H54 (cell line): ENCODE measurements at regions not wholly inside any gene's neighbourhood (a gene's known extent, or its start where the extent isn't known, plus 50 kb on each side); places are given as distances from the start of the nearest gene placed in this dataset.
"Not testable (repeated sequence)": the region's sequence is repeated elsewhere in the genome, so short reads cannot be mapped to it uniquely, and the experiment has no call there.

Source experiments
- DNase-seq: peaks from one replicate; pipeline ENCODE4 v3.0.0; 2011; ENCODE audit warnings: low spot score, mixed read lengths; ENCODE audit not compliant: insufficient read length
- FAIRE-seq: peaks from 3 replicates; lab custom pipeline; 2011; peaks lifted over from hg19 to GRCh38; lab: Jason Lieb, UNC
- POLR2A ChIP-seq: IDR thresholded peaks from 2 replicates; pipeline ENCODE4 v1.6.1; 2011; ENCODE audit warnings: low read depth, mild to moderate bottlenecking, low read length

DNA sequence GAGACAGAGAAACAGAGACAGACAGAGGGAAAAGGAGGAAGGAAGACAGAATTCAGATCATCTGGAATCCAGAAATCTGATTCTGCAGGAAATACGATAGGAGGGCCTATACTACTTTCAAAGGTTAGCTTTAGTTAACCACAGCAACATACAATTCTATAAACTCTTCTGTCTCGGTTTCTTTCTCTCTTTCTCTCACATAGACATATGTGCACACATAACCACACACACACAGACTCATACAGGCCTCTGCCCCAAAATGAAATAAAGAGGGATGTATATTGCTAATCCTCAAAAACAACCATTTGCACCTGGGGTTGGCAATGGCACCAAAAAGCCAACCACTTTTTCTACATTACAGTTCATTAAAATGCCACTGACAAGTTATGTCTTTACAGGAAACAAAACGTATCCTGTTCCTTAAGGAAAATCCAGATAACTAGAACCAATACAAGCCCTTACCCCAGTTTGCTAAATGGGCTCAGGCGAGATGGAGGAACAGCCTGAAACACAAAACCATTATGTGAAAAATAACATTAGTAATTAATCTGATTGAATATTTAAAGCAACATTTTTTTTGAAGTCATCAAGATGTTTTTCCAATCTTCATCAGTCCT, 372.3 kb upstream of the CCNH start:
- no peak for DNase-seq
- FAIRE-seq, result no peak
- no peak for TF ChIP-seq POLR2A

DNA sequence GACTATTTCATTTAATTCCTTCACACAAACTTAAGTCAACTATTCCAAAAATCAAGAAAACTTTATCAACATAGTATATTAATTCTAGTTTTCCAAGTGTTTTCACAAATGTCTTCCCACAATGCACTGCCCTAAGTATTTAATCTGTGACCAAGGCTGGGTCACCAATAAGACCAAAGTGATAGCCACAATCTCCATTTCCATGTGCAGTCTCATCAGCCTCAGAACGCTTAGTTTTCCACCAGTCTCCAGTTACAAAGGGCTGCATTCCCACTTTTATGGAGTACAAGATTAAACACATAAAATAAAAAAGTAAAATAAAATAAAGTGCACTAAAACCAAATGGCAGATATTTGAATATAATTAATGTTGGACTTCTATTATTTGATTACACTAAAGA, 371.6 kb upstream of the CCNH start:
- FAIRE-seq (no peak), DNase-seq (no peak)
- no peak for TF ChIP-seq POLR2A

DNA sequence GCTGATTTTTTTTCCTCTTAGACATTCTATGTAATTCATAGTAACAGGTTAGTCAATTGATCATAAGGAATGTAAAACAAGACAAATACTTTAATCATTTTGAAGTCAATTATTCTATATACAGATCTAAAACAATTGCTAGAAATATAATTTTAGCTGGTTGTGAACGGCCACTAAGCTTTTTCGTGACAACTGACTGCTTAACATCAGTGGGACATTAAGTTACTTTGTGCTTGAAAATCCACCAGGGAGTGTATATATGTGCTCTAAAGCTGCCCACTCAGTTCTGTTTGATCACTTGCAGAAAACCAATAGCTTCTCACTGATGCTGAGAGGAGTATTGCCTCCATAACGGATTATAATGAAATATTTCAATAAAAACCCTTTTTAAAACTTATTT, 370.2 kb upstream of the CCNH start:
- DNase-seq, result no peak
- TF ChIP-seq POLR2A, result no peak

DNA sequence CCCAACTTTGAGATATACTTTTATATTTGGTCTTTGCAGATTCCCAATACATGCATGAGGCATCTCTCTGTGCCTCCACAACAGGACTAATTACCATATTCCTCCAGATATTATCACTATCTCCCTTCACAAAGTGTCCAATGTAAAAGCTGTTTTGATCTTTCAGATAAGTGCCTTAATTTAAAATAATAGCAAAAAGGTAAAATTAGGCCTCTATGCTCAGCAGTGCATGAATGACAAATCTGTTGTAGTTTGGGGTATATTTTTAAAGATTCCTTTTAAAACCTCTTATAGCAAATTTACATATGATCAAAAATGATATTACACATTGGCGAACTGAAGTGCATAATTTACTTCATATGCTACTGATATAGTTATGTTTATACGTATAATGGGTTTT, 369.2 kb upstream of the CCNH start:
- FAIRE-seq (no peak), DNase-seq (no peak)
- TF ChIP-seq POLR2A, result no peak

More for the DNA sequence above, 370.2 kb upstream of the CCNH start:
- FAIRE-seq, result no peak

DNA sequence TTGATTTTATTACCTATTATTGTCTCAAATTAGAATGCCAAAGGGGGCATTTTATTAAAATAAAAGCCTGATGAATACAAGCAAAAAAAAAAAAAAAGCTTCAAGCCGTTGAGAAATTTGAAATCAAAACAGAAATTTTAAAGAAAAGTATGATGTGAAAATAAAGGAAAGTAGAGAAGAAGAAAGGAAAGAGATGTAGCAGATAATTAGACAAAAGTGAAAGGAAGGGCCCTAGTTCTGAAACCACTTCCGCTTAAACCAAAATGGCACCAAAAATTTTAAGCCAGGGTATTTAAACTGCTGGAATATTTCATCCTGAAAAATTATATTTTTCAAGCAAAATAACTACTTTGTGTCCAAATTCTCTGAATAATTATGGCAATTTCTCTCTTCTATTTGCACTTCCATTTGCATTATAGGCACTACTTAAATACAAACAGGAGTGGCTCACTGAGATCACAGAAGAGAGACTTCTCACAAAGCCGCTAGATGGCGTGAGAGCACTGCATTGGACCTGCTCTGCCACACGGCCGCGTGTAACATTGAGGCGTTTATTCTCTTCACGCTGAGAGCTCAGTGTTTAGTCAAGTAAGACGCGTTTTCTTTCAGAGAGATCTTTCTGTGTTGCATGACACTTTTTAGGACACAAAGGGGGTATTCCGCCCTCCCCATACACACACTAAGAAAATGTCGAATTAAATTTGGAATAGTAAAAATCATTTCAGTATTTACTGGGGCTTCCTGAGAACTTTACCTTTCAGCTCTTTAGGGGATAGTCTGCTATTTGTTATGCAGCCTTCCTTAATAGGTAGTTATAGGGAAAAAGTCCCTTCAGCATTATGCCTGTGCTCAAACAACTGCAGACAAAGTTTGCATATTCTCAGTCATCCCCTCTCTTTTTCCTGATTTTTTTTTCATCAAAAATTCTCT, 368.4 kb upstream of the CCNH start:
- FAIRE-seq (peak; percentile 94), DNase-seq (peak; percentile 7)
- TF ChIP-seq POLR2A, result no peak

DNA sequence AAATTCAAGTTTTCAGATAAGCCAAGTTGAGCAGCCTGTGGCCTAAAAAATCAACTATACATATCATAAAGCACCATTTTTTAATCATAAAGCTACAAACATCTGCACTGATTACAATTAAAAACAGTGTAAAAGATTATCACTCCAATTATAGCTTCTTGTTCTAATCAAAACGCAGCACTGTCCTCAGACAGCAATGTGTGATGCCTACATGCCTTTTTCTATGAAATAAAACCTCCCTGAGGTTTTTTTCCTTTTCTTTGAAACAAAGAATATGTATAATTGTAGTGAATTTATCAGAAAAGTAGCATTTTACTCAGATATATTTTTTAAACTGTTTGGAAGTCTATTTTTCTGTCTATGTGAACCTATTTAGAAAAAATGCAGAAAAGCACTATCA, 366.1 kb upstream of the CCNH start:
- no peak for TF ChIP-seq POLR2A
- FAIRE-seq, result no peak
- DNase-seq, result no peak

DNA sequence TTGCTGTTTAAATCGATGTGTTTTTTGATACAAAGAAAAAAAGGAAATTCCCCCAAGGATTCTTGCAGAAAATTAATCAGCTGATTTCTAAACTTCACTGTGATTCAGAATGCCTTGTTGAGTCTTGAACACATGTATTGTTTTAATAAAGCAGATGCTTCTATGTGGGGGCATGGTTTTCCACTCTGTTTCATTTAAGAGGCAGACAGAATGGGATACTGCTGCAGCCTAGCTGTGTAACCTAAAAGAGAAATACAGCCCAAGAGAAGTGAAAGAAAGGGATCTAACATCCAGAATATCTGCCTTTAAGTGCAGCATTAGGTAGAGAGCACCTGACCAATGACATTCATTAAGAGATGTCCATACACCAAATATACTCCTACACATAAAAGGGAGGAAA, 365.1 kb upstream of the CCNH start:
- TF ChIP-seq POLR2A, result no peak
- FAIRE-seq (no peak), DNase-seq (no peak)

DNA sequence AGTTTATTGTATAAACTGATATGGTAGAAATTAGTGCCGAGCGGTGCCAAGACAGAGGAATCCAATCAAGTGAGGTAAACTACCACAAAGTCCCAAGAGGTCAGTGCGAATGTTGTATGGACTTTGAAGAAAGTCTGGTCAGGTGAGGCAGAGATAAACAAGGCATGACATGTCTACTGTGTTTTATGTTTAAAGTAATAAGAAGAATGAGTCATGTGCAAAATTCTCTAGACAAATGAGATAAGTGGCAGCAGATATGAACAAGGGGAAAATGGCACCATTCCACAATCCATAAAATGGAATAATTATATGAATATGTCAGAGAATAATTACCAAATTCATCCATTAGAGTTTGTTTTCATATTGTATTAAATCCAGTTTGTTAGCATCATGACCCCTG, 364.1 kb upstream of the CCNH start:
- no peak for DNase-seq
- no peak for FAIRE-seq
- no peak for TF ChIP-seq POLR2A

DNA sequence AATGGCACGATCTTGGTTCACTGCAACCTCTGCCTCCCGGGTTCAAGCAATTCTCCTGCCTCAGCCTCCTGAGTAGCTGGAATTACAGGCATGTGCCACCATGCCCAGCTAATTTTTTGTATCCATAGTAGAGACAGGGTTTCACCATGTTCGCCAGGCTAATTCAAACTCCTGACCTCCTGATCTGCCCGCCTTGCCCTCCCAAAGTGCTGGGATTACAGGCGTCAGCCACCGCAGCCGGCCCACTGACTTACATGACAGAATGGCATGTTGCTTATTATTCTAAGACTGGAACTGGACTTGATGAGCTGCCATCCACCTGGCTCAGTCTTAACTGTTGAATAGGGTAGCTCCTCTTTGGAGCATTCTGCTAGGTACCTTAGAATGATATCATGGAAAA, 363.6 kb upstream of the CCNH start:
- DNase-seq, FAIRE-seq: not testable (repeated sequence)

DNA sequence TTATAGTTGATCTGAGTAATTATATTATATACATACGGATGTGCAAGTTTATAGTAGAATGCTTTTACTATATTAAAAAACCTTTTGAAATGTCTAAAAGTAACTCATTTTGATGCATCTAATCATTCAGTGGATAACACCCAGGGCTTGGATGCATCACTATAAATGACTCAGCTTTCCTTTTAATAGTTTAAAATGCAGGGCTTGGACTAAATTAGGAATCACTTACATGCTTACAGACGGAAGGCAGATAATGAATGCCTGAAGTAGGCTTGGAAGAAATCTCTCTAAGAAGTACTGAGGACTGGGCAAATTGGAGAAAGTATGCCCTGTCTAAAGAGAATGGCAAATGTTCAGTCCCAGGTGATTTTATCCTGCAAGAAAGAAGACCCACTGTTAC, 362.5 kb upstream of the CCNH start:
- no peak for TF ChIP-seq POLR2A
- FAIRE-seq, result no peak
- no peak for DNase-seq

DNA sequence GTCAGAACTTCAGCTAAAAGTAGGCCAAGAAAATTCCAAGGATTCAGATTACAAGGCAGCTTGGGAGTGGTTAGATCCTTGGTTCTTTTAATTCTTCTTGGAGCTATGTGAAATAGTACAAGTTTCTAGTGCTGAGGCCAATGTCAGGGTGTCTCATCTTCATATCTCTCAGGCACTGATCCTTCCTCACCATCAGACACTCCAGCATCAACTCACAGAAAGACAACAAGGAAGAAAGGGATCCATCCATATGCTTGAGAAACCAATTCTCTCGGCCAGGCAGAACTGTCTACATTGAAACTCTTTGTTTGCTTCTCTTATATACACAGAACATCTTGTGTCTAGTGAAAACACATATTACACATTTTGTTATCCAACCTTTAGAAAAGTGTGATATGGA, 362.1 kb upstream of the CCNH start:
- FAIRE-seq, result no peak
- DNase-seq, result no peak
- TF ChIP-seq POLR2A, result no peak

DNA sequence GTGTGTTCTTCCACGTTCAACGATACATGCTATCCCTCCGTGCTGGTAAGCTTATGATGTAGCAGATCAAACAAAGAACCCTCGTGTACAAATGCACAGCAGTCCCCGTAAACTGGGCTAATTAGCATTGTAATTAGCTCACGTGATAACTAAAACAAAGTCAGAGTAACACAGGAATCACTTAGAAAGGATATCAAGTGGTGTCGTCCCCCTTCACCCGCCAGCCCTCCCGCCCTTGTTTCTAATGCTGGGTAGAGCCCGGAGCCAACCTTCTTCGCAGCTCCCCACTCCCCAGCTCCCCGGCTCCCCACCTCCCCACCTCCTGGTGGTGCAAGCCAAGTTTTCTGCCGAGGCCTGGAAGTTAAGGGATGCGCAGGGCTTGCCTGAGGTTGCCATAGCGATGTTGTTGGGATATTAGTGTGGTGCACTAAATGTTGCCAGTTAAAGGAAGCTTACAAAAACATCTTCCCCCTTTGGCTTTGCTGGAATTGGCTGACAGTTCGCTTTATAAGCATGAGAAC, 357.9 kb upstream of the CCNH start:
- TF ChIP-seq POLR2A, result no peak
- DNase-seq (no peak), FAIRE-seq (no peak)

DNA sequence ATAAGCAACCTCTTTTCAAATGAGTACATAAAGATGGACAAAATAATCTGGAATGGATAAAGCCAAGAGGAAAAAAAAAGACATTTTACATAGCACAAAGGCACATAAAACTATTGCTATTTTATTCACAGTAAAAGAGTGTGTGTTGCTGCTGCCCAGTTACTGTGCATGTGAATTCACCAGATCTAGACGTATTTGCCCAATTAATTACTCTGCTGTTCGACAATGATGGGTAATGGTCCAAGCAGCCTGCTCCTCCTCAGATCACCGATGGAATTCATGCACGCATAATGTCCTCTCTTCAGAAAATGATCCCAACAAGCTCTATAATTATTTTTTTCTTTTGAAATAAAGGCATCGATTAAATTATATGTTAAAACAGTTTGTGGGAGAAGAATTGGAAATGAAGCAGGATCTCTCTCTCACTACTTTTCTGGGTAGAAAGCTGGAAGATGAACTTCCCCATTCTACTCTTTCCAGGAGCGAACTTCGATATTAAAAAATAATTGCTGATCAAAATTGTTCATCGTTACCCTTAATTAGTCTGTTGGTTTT, 357.4 kb upstream of the CCNH start:
- DNase-seq (no peak), FAIRE-seq (no peak)
- no peak for TF ChIP-seq POLR2A

DNA sequence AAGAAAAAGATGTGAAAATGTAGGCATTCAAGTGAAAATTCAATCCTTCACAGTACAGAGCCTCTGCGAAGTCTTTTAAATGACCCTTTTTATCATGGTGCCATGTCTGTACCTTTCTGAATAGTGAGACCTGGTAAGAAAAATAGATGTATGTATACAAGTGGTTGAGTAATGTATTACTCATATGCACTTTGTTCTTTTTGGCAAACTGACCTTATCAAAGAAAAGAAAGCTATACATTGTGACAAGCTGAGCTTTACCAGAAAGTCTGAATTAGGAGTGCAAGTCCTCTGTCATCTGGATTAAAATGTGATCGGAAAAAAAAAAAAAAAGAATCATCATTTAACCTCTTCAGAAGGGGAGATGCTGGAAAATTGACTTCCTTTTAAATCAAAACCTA, 356.4 kb upstream of the CCNH start:
- no peak for TF ChIP-seq POLR2A
- FAIRE-seq, result no peak
- no peak for DNase-seq
